ENCODE measurements at regions not wholly inside any gene's neighbourhood (a gene's known extent, or its start where the extent isn't known, plus 50 kb on each side); places are given as distances from the start of the nearest gene placed in this dataset.

- no peak for FAIRE-seq
- H3K4me1 ChIP-seq (ENCODE audit: control insufficient read depth, extremely low read depth, insufficient read depth, low read length), result no peaks in the 10 kb centered on the region
Measured at GRCh38 chr12:90858252-90858651, 96.7 kb downstream of the CCER1 start.

More at GRCh38 chr12:90858252-90858651, 96.7 kb downstream of the CCER1 start:
- dilution Hi-C loops (cut with MboI; ENCODE audit: extremely low pct_ligation_motif_present, low sequenced_read_pairs), result no loop called here
- peak; percentile 28 for DNase-seq (ENCODE audit: low read depth, low spot score)
- Histone ChIP-seq H3K9ac (replicated peaks; ENCODE audit: extremely low read depth, insufficient read depth, low read length) (no peak overlapping the region), H3K9me3 (replicated peaks; ENCODE audit: control insufficient read depth, insufficient read depth, low read length) (no peaks in the 10 kb centered on the region), H4K20me1 (replicated peaks; ENCODE audit: control insufficient read depth, extremely low read depth, insufficient read depth, low read length) (no peaks in the 10 kb centered on the region), H3K27ac (ENCODE audit: insufficient read depth, low read depth, low read length) (no peak overlapping the region), H2AFZ (ENCODE audit: low read depth, low read length) (peak overlapping the region; percentile 21), H3K27me3 (ENCODE audit: control insufficient read depth in 2 of 2, insufficient read depth in 2 of 2, low read length in 2 of 2) (no peaks in the 10 kb centered on the region), H3K79me2 (ENCODE audit: control insufficient read depth, insufficient read depth, low read length) (no peaks in the 10 kb centered on the region), H3K36me3 (ENCODE audit: control insufficient read depth in 2 of 2, extremely low read depth in 1 of 2, insufficient read depth in 2 of 2, low read length in 2 of 2) (no peaks in the 10 kb centered on the region), H3K4me3 (replicated peaks in 1 of 3; ENCODE audit: insufficient read depth in 1 of 3, low read depth in 1 of 3, low read length in 3 of 3) (no peak overlapping the region), H3K9me1 (replicated peaks; ENCODE audit: control insufficient read depth, extremely low read depth, insufficient read depth, low read length) (no peaks in the 10 kb centered on the region), H3K4me2 (ENCODE audit: insufficient read depth, low read length) (no peak overlapping the region)
- intact Hi-C loops (cut with micrococcal nuclease), result loop anchor here (10.0 kb wide), 2 partner anchors 313 to 523 kb away; no protein-coding TSS in a partner anchor
- TF ChIP-seq POLR2A (IDR thresholded peaks at IDR 0.05; ENCODE audit: low read depth, low read length), result no peak
- TF ChIP-seq MAX (IDR thresholded peaks at IDR 0.05; ENCODE audit: insufficient read depth, insufficient read length), result no peak
- no peak for TF ChIP-seq EZH2 (IDR thresholded peaks at IDR 0.05; ENCODE audit: borderline replicate concordance, low read depth, low read length, severe bottlenecking)
- no peak for TF ChIP-seq POLR2AphosphoS5 (IDR thresholded peaks at IDR 0.05; ENCODE audit: insufficient read depth, low read depth, low read length)
- no peak for TF ChIP-seq FOS (IDR thresholded peaks at IDR 0.05; ENCODE audit: borderline replicate concordance, insufficient read depth, low read length)
- no peak for TF ChIP-seq GATA2 (IDR thresholded peaks at IDR 0.05; ENCODE audit: insufficient read depth, insufficient read length, low read depth, low read length)
- TF ChIP-seq MYC (IDR thresholded peaks at IDR 0.05; ENCODE audit: low read depth, low read length), result no peak
- TF ChIP-seq, protein P1, sequence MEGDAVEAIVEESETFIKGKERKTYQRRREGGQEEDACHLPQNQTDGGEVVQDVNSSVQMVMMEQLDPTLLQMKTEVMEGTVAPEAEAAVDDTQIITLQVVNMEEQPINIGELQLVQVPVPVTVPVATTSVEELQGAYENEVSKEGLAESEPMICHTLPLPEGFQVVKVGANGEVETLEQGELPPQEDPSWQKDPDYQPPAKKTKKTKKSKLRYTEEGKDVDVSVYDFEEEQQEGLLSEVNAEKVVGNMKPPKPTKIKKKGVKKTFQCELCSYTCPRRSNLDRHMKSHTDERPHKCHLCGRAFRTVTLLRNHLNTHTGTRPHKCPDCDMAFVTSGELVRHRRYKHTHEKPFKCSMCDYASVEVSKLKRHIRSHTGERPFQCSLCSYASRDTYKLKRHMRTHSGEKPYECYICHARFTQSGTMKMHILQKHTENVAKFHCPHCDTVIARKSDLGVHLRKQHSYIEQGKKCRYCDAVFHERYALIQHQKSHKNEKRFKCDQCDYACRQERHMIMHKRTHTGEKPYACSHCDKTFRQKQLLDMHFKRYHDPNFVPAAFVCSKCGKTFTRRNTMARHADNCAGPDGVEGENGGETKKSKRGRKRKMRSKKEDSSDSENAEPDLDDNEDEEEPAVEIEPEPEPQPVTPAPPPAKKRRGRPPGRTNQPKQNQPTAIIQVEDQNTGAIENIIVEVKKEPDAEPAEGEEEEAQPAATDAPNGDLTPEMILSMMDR (IDR thresholded peaks at IDR 0.05; ENCODE audit: extremely low read depth in 1 of 2, insufficient read depth in 1 of 2, low read depth in 1 of 2, low read length in 2 of 2), result no peak
- no peak for TF ChIP-seq JUN (IDR thresholded peaks at IDR 0.05; ENCODE audit: borderline replicate concordance, insufficient read depth, insufficient read length, low read depth)
- ChIA-PET POLR2A (no interaction called here), CTCF (interaction anchor here (1.0 to 1.1 kb wide), 2 partner anchors 12 to 755 kb away, joined by 3 read pairs; no protein-coding TSS in a partner anchor)
- no TSS peak for BruUV-seq (replicated peaks)
